ENCODE measurements at regions not wholly inside any gene's neighbourhood (a gene's known extent, or its start where the extent isn't known, plus 50 kb on each side); places are given as distances from the start of the nearest gene placed in this dataset.
"Not testable (repeated sequence)": the region's sequence is repeated elsewhere in the genome, so short reads cannot be mapped to it uniquely, and the experiment has no call there.

DNA sequence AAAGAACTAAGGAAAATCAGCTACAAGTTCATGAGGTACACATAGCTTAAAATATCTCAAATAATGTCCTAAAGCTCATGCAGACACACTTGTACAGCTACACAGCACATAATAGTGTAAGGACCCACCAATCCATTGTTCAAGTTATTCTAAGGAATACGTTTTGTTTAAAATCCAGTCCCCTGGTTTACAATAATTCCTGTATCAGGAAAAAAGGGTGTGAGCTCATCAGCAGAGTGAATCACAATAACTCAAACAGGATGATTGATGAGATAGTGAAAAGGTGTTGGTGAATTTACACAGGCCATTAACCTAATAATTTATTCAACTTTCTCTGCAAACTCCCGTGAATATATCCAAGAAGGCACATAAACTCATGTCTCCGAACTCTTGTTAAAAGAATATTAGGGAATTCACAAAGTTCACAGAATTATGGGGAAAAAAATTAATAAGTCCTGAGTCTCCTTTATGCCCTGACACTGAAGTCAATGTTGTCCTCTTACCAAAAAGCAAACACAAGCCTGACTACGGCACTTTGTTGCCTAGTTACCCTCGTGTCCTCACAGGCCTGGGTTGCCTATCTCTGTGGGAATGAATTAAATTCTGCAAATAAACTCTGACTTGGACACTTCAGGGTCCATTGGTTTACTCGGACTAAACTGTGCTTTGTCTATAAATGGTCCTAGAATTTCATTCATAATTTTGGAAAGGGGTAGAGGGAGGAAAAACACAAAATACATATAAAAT is 142.8 kb upstream of the PDE4D start:
- Histone ChIP-seq H3K27ac (no peak overlapping the region), H3K36me3 (no peaks in the 10 kb centered on the region), H3K4me3 (no peak overlapping the region), H3K4me1 (no peaks in the 10 kb centered on the region), H3K9me3 (no peaks in the 10 kb centered on the region), H3K27me3 (no peaks in the 10 kb centered on the region)
- no peak for DNase-seq
- TF ChIP-seq, protein P1, sequence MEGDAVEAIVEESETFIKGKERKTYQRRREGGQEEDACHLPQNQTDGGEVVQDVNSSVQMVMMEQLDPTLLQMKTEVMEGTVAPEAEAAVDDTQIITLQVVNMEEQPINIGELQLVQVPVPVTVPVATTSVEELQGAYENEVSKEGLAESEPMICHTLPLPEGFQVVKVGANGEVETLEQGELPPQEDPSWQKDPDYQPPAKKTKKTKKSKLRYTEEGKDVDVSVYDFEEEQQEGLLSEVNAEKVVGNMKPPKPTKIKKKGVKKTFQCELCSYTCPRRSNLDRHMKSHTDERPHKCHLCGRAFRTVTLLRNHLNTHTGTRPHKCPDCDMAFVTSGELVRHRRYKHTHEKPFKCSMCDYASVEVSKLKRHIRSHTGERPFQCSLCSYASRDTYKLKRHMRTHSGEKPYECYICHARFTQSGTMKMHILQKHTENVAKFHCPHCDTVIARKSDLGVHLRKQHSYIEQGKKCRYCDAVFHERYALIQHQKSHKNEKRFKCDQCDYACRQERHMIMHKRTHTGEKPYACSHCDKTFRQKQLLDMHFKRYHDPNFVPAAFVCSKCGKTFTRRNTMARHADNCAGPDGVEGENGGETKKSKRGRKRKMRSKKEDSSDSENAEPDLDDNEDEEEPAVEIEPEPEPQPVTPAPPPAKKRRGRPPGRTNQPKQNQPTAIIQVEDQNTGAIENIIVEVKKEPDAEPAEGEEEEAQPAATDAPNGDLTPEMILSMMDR (IDR thresholded peaks at IDR 0.05) = no peak
- no peak for TF ChIP-seq POLR2A (IDR thresholded peaks at IDR 0.05)

DNA sequence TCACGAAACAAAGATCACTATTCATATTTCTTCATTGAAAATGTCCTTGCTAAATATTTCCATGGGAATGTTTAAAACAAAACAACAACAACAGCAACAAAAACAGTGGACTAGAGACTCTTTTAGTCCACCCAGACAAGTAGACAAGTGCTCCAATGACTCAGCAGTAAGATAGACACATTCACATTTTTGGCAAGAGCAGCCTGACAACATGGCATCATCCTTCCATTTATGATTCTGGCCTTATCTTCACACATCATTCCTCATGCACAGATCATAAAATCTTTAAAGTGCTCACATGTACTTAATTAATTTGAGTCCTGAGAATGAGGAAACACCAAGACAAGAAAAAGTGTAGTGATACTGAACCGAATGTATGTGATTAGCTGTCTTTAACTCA is 132.6 kb upstream of the PDE4D start:
- TF ChIP-seq, protein P1 (IDR thresholded peaks at IDR 0.05) = no peak
- TF ChIP-seq POLR2A (IDR thresholded peaks at IDR 0.05) = no peak
- no peaks in the 10 kb centered on the region for H3K36me3 ChIP-seq
- no peaks in the 10 kb centered on the region for H3K4me1 ChIP-seq
- no peak overlapping the region for H3K4me3 ChIP-seq
- no peak for DNase-seq
- H3K27ac ChIP-seq = no peak overlapping the region
- no peaks in the 10 kb centered on the region for H3K9me3 ChIP-seq
- no peaks in the 10 kb centered on the region for H3K27me3 ChIP-seq

DNA sequence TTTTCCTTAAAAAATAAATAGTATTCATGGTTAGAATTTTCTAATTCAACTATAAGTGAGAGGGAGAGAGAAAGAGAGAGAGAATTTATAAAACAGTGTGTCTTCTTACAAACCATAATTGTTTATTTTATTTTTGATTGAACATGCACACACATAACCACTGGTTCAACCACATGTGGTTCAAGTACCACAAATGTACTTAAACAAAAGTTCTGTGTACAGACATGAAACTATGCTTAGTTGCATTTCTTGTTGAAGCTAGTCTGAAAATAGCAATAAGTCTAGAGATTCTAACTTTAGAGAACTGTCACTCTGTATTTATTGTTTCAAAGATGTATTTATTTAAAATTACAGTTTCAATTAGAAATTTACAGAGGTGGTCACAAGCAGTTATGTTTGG is 130.6 kb upstream of the PDE4D start:
- H3K27ac ChIP-seq = no peak overlapping the region
- H3K4me3 ChIP-seq = no peak overlapping the region

DNA sequence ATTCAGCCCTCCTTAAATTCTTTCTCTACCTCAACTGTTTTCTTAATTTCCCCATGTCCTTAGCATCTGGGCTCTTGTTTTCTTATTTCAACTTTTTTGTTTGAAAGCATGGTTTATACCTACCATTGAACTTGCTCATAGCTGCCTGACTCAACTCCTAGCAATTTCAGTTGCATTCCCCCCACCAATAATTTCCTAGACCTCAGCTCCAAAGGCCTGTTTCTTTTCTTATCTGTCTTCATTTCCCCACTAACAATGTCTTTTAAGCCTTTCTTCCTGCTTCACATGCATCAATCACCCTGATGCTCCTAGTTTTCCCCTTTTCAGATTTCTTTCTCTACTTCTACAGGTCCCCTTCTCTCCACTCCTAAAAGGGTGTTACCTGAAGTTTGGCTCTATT is 129.7 kb upstream of the PDE4D start:
- DNase-seq = no peak
- no peak for TF ChIP-seq POLR2A (IDR thresholded peaks at IDR 0.05)
- TF ChIP-seq, protein P1 (IDR thresholded peaks at IDR 0.05) = no peak
- Histone ChIP-seq H3K4me3 (no peak overlapping the region), H3K9me3 (no peaks in the 10 kb centered on the region), H3K27ac (no peak overlapping the region), H3K27me3 (no peaks in the 10 kb centered on the region), H3K4me1 (no peaks in the 10 kb centered on the region), H3K36me3 (no peaks in the 10 kb centered on the region)

More for the DNA sequence above, 130.6 kb upstream of the PDE4D start:
- no peak for DNase-seq
- no peaks in the 10 kb centered on the region for H3K4me1 ChIP-seq
- TF ChIP-seq, protein P1 (IDR thresholded peaks at IDR 0.05) = no peak
- TF ChIP-seq POLR2A (IDR thresholded peaks at IDR 0.05) = no peak
- no peaks in the 10 kb centered on the region for H3K27me3 ChIP-seq
- H3K9me3 ChIP-seq = no peaks in the 10 kb centered on the region
- H3K36me3 ChIP-seq = no peaks in the 10 kb centered on the region

DNA sequence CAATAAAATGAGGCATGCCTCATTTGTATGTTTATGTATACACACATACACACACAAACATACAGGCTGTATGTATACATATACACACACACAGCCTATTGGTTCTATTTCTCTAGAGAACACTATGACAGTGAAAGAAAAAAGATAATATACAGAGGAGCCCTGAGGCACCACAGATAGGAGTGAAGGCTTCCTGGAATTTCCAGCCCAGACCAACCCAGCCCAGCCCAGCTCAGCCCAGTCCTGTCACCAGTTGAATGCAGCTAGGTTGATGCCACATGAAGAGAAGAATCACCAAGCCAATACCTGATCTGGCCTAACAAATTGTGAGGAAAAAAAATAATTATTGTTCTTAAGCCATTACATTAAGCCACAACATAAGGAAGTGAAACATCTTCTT is 126.9 kb upstream of the PDE4D start:
- no peak overlapping the region for H3K27ac ChIP-seq
- H3K36me3 ChIP-seq = no peaks in the 10 kb centered on the region
- peaks cover 0 to 4% (median 0%) of the 10 kb centered on the region in 4 donors for H3K9me3 ChIP-seq
- DNase-seq = no peak
- H3K27me3 ChIP-seq = no peaks in the 10 kb centered on the region
- TF ChIP-seq, protein P1 (IDR thresholded peaks at IDR 0.05) = no peak
- no peak for TF ChIP-seq POLR2A (IDR thresholded peaks at IDR 0.05)
- H3K4me1 ChIP-seq = no peaks in the 10 kb centered on the region
- no peak overlapping the region for H3K4me3 ChIP-seq

DNA sequence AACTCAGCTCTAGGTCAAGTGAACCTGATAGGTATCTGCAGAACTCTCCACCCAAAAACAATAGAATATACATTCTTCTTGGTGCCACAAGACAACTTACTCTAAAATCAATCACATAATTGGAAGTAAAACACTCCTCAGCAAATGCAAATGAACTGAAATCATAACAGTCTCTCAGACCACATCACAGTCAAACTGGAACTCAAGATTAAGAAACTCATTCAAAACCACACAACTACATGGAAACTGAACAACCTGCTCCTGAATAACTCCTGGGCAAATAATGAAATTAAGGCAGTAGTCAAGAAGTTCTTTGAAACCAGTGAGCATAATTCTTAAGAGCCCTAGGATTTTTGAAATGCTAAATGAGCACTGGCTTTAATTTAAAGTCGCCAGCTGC is 125.4 kb upstream of the PDE4D start:
- not testable (repeated sequence) for H3K4me1 ChIP-seq, H3K36me3 ChIP-seq, H3K27me3 ChIP-seq, H3K4me3 ChIP-seq, H3K27ac ChIP-seq, DNase-seq, H3K9me3 ChIP-seq
